SK-N-MC (cell line): ENCODE measurements at regions not wholly inside any gene's neighbourhood (a gene's known extent, or its start where the extent isn't known, plus 50 kb on each side); places are given as distances from the start of the nearest gene placed in this dataset.

Source experiments
- EZH2 ChIP-seq: fragments of 200-600 bp; sonication (generic); IDR thresholded peaks from one replicate; pipeline ENCODE4 v1.6.1; 2017; ENCODE audit warnings: antibody characterized with exemption
- POLR2AphosphoS5 ChIP-seq: IDR thresholded peaks from 2 replicates; pipeline ENCODE4 v1.6.1; 2012; ENCODE audit warnings: mild to moderate bottlenecking, low read depth, low read length, borderline replicate concordance

- TF ChIP-seq POLR2AphosphoS5 (no peak), EZH2 (no peak)
Observed at GRCh38 chr11:38593649-38594048, 1995.6 kb upstream of the RAG2 start.
